GM12891 (cell line): ENCODE measurements at regions not wholly inside any gene's neighbourhood (a gene's known extent, or its start where the extent isn't known, plus 50 kb on each side); places are given as distances from the start of the nearest gene placed in this dataset.

ENCODE experiments used
- PAX5 ChIP-seq: IDR thresholded peaks from 2 replicates; pipeline ENCODE4 v1.6.1; 2011; ENCODE audit warnings: low read length, moderate library complexity, mild to moderate bottlenecking; ENCODE audit not compliant: insufficient read depth, severe bottlenecking
- POLR2A ChIP-seq: IDR thresholded peaks from 2 replicates; pipeline ENCODE4 v1.6.1; 2011; ENCODE audit warnings: low read depth, low read length, control low read depth
- POLR2AphosphoS5 ChIP-seq: IDR thresholded peaks from 2 replicates; pipeline ENCODE4 v1.6.1; 2011; ENCODE audit warnings: low read depth, low read length, control low read depth
- TAF1 ChIP-seq: IDR thresholded peaks from 2 replicates; pipeline ENCODE4 v1.6.1; 2011; ENCODE audit warnings: low read depth, low read length, control low read depth

DNA sequence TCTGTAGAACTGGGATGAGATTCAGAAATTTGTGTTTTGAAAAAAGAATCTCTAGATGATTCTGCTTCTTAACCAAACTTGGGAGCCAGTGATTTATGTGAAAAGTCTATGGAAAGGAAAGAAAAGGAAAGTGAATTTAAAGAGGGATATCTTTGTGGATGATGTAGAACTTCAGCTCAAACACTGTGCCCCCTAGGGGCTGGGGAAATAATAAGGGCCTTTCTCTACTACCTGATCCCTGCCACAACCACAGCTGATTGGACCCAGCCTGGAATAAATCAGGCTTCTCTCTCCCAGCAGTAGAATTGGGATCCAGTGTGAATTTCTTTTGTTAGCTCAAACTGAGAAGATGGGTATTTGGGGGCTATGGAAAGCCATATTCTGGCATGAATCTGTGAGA is 155.0 kb downstream of the PRELID2 start:
- TF ChIP-seq POLR2A (no peak), TAF1 (no peak), POLR2AphosphoS5 (no peak), PAX5 (no peak)
